PC-9 (cell line): ENCODE measurements at regions not wholly inside any gene's neighbourhood (a gene's known extent, or its start where the extent isn't known, plus 50 kb on each side); places are given as distances from the start of the nearest gene placed in this dataset.

ENCODE experiments used
- EZH2 ChIP-seq: fragments of 200-600 bp; sonication (generic); IDR thresholded peaks from 2 replicates; pipeline ENCODE4 v1.8.0; 2017; ENCODE audit warnings: antibody characterized with exemption, low read depth
- TF ChIP-seq, protein P1 (sequence below): fragments of 200-600 bp; sonication (generic); conservative IDR thresholded peaks from 2 replicates; pipeline ENCODE4 v1.6.1; 2017; ENCODE audit warnings: mixed run types, antibody characterized with exemption, mild to moderate bottlenecking, moderate library complexity

DNA sequence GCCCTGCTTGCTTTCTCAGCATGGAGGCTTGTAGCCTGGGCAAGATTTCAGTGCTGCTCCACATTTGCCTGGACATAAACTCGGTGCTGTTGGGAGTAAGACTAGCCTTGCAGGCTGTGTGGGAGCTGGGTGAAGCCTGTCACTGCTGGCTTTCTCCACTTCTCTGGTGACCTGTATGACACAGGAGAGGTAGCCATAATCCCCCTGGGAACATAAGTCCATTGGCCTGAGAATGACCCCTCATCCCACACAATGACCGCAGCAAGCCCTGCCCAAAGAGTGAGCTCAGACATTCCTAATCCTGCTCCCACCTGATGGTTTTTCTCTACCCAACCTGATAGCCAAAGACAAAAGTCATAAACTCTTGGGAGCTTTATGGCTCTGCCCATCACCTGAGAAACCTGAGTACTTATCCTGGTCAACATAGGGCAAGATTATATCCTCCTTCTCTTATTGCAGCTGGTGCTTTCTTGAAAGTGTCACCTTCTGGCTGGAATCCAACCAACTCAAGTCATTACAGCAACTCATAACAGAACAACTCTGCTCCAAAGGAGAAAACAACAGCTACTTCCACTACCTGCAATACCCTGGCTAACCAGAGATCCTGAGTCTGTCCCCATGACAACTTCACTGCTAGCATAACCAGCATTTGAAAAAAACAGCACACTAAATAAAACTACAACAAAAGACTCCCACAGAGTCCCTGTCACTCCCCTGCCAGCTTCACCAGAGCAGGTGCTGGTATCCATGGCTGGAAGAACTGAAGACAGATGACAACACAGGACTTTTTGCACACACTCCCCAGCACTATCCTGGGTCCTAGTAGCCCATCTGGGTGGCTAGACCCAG, 834.4 kb upstream of the DDX18 start:
- TF ChIP-seq, protein P1, sequence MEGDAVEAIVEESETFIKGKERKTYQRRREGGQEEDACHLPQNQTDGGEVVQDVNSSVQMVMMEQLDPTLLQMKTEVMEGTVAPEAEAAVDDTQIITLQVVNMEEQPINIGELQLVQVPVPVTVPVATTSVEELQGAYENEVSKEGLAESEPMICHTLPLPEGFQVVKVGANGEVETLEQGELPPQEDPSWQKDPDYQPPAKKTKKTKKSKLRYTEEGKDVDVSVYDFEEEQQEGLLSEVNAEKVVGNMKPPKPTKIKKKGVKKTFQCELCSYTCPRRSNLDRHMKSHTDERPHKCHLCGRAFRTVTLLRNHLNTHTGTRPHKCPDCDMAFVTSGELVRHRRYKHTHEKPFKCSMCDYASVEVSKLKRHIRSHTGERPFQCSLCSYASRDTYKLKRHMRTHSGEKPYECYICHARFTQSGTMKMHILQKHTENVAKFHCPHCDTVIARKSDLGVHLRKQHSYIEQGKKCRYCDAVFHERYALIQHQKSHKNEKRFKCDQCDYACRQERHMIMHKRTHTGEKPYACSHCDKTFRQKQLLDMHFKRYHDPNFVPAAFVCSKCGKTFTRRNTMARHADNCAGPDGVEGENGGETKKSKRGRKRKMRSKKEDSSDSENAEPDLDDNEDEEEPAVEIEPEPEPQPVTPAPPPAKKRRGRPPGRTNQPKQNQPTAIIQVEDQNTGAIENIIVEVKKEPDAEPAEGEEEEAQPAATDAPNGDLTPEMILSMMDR, result no peak
- no peak for TF ChIP-seq EZH2
